ENCODE measurements at regions not wholly inside any gene's neighbourhood (a gene's known extent, or its start where the extent isn't known, plus 50 kb on each side); places are given as distances from the start of the nearest gene placed in this dataset.

- DNase-seq (ENCODE audit: low spot score): no peak
Measured at GRCh38 chr9:26742828-26743476, 149.7 kb downstream of the CAAP1 start.

DNA sequence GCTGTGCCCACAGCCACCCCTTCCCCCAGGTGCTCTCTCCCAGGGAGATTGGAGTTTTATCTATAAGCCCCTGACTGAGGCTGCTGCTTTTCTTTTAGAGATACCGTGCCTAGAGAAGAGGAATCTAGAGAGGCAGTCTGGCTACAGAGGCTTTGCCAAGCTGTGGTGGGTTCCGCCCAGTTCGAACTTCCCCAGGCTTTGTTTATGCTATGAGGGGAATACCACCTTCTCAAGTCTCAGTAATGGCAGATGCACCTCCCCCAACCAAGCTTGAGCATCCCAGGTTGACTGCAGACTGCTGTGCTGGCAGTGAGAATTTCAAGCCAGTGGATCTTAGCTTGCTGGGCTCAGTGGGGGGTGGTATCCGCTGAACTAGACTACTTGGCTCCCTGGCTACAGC is 157.4 kb downstream of the CAAP1 start:
- no peak for DNase-seq (ENCODE audit: low spot score)

- no peak for DNase-seq (ENCODE audit: low spot score)
Measured at GRCh38 chr9:26729187-26729586, 163.4 kb downstream of the CAAP1 start.

DNA sequence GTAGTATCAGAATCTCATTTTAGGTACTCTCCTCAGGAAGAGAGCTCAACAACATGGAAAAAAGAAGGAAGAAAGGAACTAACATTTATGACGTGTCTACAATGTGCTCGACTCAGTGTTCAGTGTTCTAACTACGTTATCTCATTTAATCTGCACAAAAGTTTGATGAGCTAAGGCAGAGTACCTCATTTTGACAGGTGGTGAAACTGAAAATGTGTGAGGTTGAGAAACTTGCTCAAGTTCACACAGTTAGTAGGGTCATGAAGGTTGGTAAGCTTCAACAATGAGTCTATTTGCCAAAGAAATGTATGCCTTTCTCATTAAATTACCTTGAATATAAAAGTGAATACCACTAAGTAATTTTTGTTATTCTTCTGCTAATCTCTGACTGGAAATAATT is 165.1 kb downstream of the CAAP1 start:
- DNase-seq (ENCODE audit: low spot score): no peak

DNA sequence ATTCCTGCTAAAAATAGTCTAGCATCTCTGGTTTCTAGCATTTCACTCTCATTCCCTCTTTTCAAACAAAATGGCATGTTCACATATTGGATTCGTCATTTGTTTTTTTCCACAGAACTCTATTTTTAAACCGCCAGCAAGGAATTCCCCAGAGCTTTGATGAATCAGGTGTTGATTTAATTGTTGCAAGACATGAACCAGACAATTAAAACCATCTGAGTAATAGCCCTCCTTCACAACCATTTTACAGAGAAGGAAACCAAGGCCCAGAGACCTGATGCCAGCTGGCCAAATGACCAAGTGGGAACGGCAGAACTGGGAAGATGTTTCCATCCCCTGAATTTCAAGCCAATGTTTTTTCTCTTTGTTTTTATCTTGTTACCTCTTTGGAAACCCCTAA is 167.0 kb downstream of the CAAP1 start:
- no peak for DNase-seq (ENCODE audit: low spot score)

DNA sequence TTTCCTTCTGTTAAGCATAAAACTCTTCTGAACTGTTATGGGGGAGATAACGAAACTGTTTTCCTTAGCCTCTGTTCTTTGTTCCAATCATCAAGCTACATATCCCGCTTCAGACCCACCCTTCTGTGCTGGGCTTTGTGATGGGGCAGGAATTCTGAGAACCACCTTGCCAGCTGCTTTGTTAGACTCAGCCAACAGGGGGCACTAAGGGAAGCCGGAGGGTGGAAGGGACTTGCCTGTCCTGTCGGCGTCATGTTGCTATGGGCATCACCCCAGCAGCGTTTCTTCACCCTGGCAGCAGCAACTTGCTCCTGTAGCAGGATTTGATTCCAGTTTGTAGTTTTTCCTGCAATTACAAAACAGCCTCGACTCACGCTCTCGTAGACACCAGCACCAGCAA is 169.1 kb downstream of the CAAP1 start:
- DNase-seq (ENCODE audit: low spot score): no peak

DNA sequence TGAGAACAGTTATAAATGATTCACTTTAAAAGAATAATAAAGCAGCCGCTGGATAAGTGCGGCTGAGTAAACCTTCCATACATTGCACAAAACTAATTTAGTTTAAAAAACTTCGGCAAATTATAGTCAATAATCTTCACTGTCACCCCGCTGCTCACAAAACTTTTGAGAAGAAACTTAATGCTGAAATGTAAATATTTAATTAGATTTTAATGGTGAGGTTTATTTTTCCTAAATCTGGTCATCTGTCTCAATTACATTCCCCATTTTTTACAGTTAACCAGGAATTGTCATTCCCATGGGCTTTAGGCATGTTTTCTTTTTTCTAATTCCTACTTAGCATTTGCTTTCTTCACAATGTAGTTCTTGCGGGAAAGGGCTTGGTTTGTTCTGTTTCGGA is 169.8 kb downstream of the CAAP1 start:
- DNase-seq (ENCODE audit: low spot score): no peak

- no peak for DNase-seq (ENCODE audit: low spot score)
Measured at GRCh38 chr9:26710008-26710407, 182.6 kb downstream of the CAAP1 start.

DNA sequence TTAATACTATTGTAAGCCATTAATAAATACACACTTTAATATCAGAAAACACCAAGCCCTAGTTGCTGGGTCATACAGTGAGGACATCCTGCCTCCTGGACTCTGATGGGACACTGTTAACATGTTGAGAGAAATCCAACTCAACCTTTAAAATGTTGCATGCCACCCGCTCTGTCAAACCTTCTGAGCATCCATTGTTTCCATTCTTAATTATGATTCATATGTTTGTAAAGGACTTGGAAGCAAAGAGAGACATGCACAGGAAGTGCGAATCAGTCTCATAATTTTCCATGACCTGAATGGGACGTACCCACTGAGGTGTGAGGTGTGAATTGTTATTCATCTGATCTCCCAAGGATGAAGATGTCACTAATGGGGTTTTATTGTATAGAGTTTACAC is 186.4 kb downstream of the CAAP1 start:
- no peak for DNase-seq (ENCODE audit: low spot score)

GRCh38 chr9:26695298-26695622 is 197.3 kb downstream of the CAAP1 start:
- no peak for DNase-seq (ENCODE audit: low spot score)

DNA sequence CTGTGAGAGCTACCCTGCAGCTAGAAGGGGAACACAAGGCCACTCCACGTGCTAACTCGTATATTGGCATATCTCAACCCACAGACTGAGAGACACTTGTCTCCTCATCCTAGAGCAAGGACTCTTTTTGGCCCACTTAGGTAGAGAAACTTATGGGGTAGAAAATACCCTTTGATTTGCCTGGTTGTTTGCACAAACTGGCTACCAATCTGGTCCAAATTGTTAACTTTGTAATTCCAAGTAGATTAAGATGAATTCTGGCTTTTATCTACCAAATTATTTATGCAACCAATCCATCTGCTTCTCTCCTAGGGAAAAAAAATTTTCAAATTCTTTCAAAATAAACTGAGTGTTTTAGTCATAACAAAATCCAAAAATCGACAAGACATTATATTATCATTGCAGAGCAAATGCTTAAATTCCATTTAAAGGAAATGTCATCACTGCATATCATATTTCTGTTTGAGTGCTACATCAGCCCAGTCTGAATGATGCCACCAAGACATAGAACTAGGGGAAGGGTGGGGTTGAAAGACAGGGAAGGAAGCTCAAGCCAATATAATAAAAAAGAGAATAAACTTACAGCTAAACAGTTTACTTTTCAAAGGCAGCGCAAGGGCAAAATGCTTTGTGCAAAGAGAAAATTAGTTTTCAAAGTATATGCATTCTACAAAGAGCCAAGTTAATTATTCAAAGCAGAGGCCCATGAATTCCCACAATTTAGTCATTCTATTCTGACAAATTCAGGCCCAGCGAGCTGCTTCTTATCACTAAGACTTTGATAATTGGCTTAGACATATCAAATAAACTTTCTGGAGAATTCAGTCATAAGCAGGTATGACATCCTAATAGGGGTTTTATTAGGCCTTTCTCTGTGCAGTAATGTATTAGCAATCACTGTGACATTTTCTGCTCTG is 198.0 kb downstream of the CAAP1 start:
- DNase-seq (ENCODE audit: low spot score): no peak

DNA sequence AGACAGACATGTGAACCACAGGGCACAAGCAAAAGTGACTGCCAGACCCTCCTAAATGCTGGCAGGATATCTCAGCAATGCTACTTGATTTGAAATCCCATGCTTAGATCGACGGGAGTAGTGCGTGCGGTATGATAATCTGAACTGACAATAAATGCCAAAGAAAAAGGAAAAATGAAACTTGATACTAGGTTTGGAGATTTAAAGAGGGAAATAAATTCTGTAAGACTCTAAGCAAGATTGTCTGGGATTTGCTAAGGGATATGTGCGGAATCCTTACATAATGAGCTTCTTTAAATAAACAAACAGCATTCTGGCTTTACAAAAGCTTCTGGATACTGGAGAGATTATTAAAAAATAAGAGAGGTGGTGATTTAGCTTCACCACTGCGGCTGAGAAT is 203.6 kb downstream of the CAAP1 start:
- DNase-seq (ENCODE audit: low spot score): no peak

- no peak for DNase-seq (ENCODE audit: low spot score)
Measured at GRCh38 chr9:26687421-26687820, 205.2 kb downstream of the CAAP1 start.

- DNase-seq (ENCODE audit: low spot score): no peak
Measured at GRCh38 chr9:26685818-26686217, 206.8 kb downstream of the CAAP1 start.

GRCh38 chr9:26684029-26684428 is 208.6 kb downstream of the CAAP1 start:
- no peak for DNase-seq (ENCODE audit: low spot score)

DNA sequence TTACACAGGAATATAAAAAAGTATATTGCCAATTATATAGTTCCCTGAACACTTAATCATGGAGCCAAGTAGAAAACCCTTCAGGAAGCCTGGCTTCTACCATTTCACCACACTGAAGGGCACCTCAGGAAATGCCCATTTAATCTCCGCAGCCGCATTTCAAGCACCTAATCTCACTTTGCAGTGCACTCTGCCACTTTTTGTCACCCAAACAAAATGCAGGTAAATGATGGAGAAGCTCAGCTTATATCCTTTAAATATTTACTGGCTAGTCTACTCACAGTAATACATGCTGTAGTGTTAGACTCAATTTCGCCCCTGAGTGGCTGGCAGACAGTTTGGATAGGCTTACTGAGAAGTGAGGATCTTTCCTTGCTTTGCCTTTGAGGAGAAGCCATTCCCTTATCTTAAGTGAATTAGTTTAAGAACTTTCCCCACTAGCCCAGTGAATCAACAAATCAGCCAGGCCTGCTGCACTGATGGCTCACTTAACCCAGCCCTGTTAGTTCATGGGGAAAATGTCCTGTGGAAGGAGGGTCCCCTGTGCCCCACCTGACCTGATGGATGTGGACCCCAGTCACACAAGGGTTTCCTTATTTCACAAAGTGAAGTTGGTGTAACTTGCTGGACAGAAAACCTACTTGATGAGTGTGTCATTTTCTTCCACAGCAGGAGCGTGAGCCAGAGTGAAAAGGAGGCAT is 209.7 kb downstream of the CAAP1 start:
- DNase-seq (ENCODE audit: low spot score): no peak

- DNase-seq (ENCODE audit: low spot score): no peak
Measured at GRCh38 chr9:26682041-26682440, 210.6 kb downstream of the CAAP1 start.

DNA sequence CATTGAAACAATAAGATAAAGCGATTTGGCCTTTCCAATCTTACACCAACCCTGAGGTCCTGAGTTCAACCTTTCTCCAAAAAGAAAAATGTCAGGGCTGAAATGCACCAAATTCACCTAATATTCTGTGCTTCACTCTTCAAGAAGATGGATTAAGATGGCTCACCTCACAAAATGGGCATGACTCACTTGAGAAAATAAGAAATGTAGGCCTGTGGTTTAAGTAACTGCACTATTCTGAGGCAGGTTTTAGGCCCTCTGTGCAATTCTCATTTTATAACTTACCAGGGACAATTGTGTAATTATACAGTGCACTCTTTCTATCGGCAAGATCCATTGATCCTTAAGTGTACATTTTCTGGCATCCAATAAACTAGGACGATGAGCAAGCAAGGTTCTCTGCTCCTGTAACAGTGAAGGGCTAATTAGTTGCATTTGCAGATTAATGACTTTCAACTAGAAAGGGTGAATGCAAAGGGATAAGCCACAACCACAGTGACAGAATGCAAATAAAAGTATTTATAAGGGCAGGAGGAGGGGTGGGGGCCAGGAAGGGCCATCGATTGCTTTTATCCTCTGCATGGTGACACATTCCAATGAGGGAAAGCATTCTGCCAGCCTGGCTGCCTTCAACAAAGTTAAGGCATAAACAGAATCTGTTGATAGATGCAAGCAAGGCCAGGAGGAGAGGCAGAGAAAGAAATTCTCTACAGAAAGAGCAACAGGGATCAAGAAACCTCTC is 214.5 kb downstream of the CAAP1 start:
- DNase-seq (ENCODE audit: low spot score): no peak

GRCh38 chr9:26675035-26675434 is 217.6 kb downstream of the CAAP1 start:
- no peak for DNase-seq (ENCODE audit: low spot score)

- DNase-seq (ENCODE audit: low spot score): no peak
Measured at GRCh38 chr9:26673261-26673660, 219.3 kb downstream of the CAAP1 start.

GRCh38 chr9:26669701-26670670 is 222.6 kb downstream of the CAAP1 start:
- no peak for DNase-seq (ENCODE audit: low spot score)

All from pons (tissue), 1 donor.